Panc1 (cell line): ENCODE measurements at regions not wholly inside any gene's neighbourhood (a gene's known extent, or its start where the extent isn't known, plus 50 kb on each side); places are given as distances from the start of the nearest gene placed in this dataset.

Source experiments
- ATAC-seq: fragments of 200-7000 bp; cut with Tn5 transposase; 2 replicates; pipeline ENCODE4 v1.9.1; 2020; ENCODE audit warnings: mild to moderate bottlenecking, moderate library complexity
- BruUV-seq: library from RNA; stranded (reverse); fragments of 400-500 nt; replicated peaks from 2 replicates; lab custom pipeline; 2021; lab: Mats Ljungman, UMichigan
- CTCF ChIA-PET: fragments of 300-600 bp; sonication (Branson Sonifier 250); formaldehyde crosslinking; loops from one replicate; lab custom pipeline; 2022; ENCODE audit warnings: antibody characterized with exemption; lab: Charles Lee
- POLR2A ChIA-PET: fragments of 300-600 bp; sonication (Branson Sonifier 250); formaldehyde crosslinking; loops from one replicate; lab custom pipeline; 2022; ENCODE audit warnings: antibody characterized with exemption; lab: Charles Lee
- DNase-seq: peaks from one replicate; pipeline ENCODE4 v3.0.0-alpha.2; 2010; ENCODE audit warnings: low read depth, low spot score
- H3K27ac ChIP-seq: 2 replicates; pipeline ENCODE4 v1.5.1; 2011; ENCODE audit warnings: mild to moderate bottlenecking, low read length, inconsistent platforms
- H3K27me3 ChIP-seq: fragments of 200-500 bp; sonication (Bioruptor generic); 2 replicates; pipeline ENCODE4 v1.6.0; 2014; ENCODE audit warnings: low read length, inconsistent platforms; ENCODE audit not compliant: control insufficient read depth, insufficient read depth
- H3K36me3 ChIP-seq: fragments of 200-500 bp; sonication (Bioruptor generic); 2 replicates; pipeline ENCODE4 v1.5.1; 2014; ENCODE audit warnings: inconsistent platforms, mild to moderate bottlenecking, low read length, moderate library complexity; ENCODE audit not compliant: control insufficient read depth, insufficient read depth
- H3K4me1 ChIP-seq: 2 replicates; pipeline ENCODE4 v1.5.1; 2011; ENCODE audit warnings: inconsistent platforms, mild to moderate bottlenecking, low read length, moderate library complexity; ENCODE audit not compliant: control insufficient read depth, insufficient read depth
- H3K4me3 ChIP-seq, 2 experiments: 2 replicates each; pipeline ENCODE4 v1.5.1; 2011 to 2012; ENCODE audit warnings: low read depth in 2 of 2, low read length in 2 of 2, mild to moderate bottlenecking in 2 of 2, inconsistent platforms in 1 of 2, moderate library complexity in 1 of 2
- H3K9me3 ChIP-seq: fragments of 200-500 bp; sonication (Bioruptor generic); 2 replicates; pipeline ENCODE4 v1.5.1; 2014; ENCODE audit warnings: low read depth, mild to moderate bottlenecking, inconsistent platforms, low read length, moderate library complexity; ENCODE audit not compliant: control insufficient read depth, insufficient read depth
- POLR2AphosphoS5 ChIP-seq: IDR thresholded peaks from 2 replicates; pipeline ENCODE4 v1.6.1; 2012; ENCODE audit warnings: mild to moderate bottlenecking, low read depth, low read length, moderate library complexity
- SIN3A ChIP-seq: IDR thresholded peaks from 2 replicates; pipeline ENCODE4 v1.6.1; 2012; ENCODE audit warnings: low read depth, mild to moderate bottlenecking, low read length, moderate library complexity, borderline replicate concordance; ENCODE audit not compliant: insufficient read depth
- TCF7L2 ChIP-seq: IDR thresholded peaks from 2 replicates; pipeline ENCODE4 v1.6.1; 2011; ENCODE audit warnings: mild to moderate bottlenecking, low read depth, low read length, inconsistent platforms
- in situ Hi-C: cut with HindIII; loops from 2 replicates; pipeline ENCODE4 v1.10.0; 2016; ENCODE audit warnings: low sequenced_read_pairs, low pct_unique_long_range_greater_than_20kb
- intact Hi-C: fragments of 100-400 bp; cut with micrococcal nuclease; formaldehyde crosslinking; loops from one replicate; pipeline ENCODE4 v1.10.0; 2022; ENCODE audit not compliant: unreplicated experiment
- TF ChIP-seq, protein P1 (sequence below): fragments of 450-650 bp; IDR thresholded peaks from 2 replicates; pipeline ENCODE4 v1.5.1; 2017; ENCODE audit warnings: mild to moderate bottlenecking
- TF ChIP-seq, protein P2 (sequence below), 2 experiments: IDR thresholded peaks; 2 replicates each; pipeline ENCODE4 v1.6.1; 2011 to 2012; ENCODE audit warnings: low read depth in 2 of 2, control low read depth in 1 of 2, low read length in 1 of 2, mild to moderate bottlenecking in 1 of 2, moderate library complexity in 1 of 2; ENCODE audit not compliant: insufficient read depth in 1 of 2

DNA sequence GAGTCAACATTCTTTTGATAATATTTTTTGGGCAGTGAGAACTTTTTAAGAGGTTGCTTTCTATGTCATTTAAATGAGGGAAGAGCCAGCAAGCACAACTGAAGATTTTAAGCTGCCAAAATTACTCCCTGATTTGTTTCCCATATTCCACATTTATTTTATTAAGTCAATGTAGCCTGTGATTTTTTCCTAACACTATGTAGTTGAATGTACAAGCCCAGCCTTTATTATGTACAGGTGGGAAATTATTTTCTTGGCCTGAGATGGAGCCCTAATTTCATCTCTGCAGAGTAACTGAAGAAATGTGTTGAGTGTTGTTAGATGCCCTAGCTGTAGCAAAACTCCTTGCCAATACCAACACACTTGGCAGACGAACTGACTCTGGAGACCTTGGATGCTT lies 83.1 kb upstream of the MINDY3 start:
- no peak for DNase-seq
- TF ChIP-seq, protein P1, sequence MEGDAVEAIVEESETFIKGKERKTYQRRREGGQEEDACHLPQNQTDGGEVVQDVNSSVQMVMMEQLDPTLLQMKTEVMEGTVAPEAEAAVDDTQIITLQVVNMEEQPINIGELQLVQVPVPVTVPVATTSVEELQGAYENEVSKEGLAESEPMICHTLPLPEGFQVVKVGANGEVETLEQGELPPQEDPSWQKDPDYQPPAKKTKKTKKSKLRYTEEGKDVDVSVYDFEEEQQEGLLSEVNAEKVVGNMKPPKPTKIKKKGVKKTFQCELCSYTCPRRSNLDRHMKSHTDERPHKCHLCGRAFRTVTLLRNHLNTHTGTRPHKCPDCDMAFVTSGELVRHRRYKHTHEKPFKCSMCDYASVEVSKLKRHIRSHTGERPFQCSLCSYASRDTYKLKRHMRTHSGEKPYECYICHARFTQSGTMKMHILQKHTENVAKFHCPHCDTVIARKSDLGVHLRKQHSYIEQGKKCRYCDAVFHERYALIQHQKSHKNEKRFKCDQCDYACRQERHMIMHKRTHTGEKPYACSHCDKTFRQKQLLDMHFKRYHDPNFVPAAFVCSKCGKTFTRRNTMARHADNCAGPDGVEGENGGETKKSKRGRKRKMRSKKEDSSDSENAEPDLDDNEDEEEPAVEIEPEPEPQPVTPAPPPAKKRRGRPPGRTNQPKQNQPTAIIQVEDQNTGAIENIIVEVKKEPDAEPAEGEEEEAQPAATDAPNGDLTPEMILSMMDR: no peak
- TF ChIP-seq POLR2AphosphoS5 (no peak), SIN3A (no peak), TCF7L2 (no peak)
- TF ChIP-seq, protein P2, sequence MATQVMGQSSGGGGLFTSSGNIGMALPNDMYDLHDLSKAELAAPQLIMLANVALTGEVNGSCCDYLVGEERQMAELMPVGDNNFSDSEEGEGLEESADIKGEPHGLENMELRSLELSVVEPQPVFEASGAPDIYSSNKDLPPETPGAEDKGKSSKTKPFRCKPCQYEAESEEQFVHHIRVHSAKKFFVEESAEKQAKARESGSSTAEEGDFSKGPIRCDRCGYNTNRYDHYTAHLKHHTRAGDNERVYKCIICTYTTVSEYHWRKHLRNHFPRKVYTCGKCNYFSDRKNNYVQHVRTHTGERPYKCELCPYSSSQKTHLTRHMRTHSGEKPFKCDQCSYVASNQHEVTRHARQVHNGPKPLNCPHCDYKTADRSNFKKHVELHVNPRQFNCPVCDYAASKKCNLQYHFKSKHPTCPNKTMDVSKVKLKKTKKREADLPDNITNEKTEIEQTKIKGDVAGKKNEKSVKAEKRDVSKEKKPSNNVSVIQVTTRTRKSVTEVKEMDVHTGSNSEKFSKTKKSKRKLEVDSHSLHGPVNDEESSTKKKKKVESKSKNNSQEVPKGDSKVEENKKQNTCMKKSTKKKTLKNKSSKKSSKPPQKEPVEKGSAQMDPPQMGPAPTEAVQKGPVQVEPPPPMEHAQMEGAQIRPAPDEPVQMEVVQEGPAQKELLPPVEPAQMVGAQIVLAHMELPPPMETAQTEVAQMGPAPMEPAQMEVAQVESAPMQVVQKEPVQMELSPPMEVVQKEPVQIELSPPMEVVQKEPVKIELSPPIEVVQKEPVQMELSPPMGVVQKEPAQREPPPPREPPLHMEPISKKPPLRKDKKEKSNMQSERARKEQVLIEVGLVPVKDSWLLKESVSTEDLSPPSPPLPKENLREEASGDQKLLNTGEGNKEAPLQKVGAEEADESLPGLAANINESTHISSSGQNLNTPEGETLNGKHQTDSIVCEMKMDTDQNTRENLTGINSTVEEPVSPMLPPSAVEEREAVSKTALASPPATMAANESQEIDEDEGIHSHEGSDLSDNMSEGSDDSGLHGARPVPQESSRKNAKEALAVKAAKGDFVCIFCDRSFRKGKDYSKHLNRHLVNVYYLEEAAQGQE (IDR thresholded peaks at IDR 0.05; ENCODE audit: insufficient read depth in 1 of 2, low read depth in 2 of 2, low read length in 1 of 2): no peak
- POLR2A ChIA-PET: no interaction called here
- Histone ChIP-seq H3K36me3 (no peaks in the 10 kb centered on the region), H3K27ac (no peak overlapping the region), H3K4me1 (no peaks in the 10 kb centered on the region), H3K4me3 (no peak overlapping the region), H3K27me3 (no peaks in the 10 kb centered on the region), H3K9me3 (no peaks in the 10 kb centered on the region)
- ATAC-seq: no peak
- BruUV-seq: no TSS peak
- in situ Hi-C loops: no loop called here
- CTCF ChIA-PET: no interaction called here
- intact Hi-C loops: no loop called here

DNA sequence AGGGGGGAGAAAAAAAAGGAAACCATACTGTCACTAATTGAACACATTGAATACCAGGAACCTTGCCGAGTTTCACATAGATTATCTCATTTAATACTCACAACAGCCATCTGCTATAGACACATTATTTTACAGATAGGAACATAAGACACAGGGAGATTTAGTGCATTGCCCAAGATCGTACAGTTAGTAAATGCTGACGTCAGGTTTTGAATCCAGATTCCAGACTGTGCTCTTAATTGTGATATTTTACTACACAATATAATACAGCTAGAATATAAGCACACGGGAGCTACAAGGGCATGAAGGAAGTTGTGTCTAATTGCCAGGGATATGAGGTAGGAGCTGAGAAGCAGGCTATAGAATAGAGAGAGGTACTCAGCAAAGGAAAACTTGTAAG lies 93.9 kb upstream of the MINDY3 start:
- H3K4me1 ChIP-seq: no peaks in the 10 kb centered on the region
- H3K9me3 ChIP-seq: no peaks in the 10 kb centered on the region
- ChIA-PET POLR2A (no interaction called here), CTCF (no interaction called here)
- intact Hi-C loops (no loop called here), in situ Hi-C loops (no loop called here)
- TF ChIP-seq, protein P1: no peak
- TF ChIP-seq, protein P2 (IDR thresholded peaks at IDR 0.05; ENCODE audit: insufficient read depth in 1 of 2, low read depth in 2 of 2, low read length in 1 of 2): no peak
- no peak for TF ChIP-seq TCF7L2
- no peak for TF ChIP-seq POLR2AphosphoS5
- no peak for TF ChIP-seq SIN3A
- no peak overlapping the region for H3K27ac ChIP-seq
- H3K27me3 ChIP-seq: no peaks in the 10 kb centered on the region
- DNase-seq (no peak), ATAC-seq (no peak)
- no peaks in the 10 kb centered on the region for H3K36me3 ChIP-seq
- no peak overlapping the region for H3K4me3 ChIP-seq
- no TSS peak for BruUV-seq
